ENCODE measurements at regions not wholly inside any gene's neighbourhood (a gene's known extent, or its start where the extent isn't known, plus 50 kb on each side); places are given as distances from the start of the nearest gene placed in this dataset.

DNA sequence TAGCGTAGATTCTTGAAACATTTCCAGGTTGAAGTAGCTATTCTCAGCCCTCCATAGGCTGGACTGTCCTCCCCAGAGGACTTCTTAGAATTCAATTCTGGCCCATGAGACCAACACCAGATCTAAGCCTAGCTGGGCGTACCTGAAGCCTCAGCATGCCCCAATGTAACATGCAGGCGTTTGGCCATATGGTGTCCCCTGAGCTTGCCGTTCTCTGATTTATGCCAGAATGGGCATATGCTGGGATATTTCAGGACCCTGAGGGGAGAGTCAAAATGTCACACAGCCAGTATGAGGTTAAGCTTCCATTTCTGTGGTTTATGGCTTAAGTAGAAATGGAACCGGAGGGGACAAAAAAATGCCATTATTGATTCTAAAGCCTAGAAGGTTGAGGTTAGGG lies 317.7 kb upstream of the OBI1 start:
- Histone ChIP-seq H4K20me1 (ENCODE audit: control insufficient read depth, insufficient read depth, low read depth, low read length) (no peaks in the 10 kb centered on the region), H3K4me1 (ENCODE audit: control insufficient read depth, low read length) (no peaks in the 10 kb centered on the region), H3K27me3 (ENCODE audit: control insufficient read depth, low read length) (no peaks in the 10 kb centered on the region)

DNA sequence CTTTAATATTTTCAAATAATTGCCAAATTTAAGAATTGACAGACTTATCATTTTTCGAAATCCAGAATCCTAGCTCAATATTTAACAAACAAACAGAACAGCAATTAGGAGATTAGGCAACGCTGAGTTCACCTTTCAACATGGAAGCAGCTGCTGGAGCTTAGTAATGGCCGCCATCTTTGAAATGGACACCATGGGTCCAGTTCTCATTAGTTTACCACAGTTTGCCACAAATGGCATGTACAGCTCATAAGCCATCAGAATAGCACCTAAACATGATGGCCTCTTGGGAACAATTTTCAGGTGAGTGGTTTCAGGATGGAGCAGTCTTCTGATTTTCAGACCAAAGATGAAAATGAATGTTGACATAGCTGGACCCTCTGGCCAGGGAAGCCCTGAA lies 313.6 kb upstream of the OBI1 start:
- TF ChIP-seq, protein P1, sequence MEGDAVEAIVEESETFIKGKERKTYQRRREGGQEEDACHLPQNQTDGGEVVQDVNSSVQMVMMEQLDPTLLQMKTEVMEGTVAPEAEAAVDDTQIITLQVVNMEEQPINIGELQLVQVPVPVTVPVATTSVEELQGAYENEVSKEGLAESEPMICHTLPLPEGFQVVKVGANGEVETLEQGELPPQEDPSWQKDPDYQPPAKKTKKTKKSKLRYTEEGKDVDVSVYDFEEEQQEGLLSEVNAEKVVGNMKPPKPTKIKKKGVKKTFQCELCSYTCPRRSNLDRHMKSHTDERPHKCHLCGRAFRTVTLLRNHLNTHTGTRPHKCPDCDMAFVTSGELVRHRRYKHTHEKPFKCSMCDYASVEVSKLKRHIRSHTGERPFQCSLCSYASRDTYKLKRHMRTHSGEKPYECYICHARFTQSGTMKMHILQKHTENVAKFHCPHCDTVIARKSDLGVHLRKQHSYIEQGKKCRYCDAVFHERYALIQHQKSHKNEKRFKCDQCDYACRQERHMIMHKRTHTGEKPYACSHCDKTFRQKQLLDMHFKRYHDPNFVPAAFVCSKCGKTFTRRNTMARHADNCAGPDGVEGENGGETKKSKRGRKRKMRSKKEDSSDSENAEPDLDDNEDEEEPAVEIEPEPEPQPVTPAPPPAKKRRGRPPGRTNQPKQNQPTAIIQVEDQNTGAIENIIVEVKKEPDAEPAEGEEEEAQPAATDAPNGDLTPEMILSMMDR (IDR thresholded peaks at IDR 0.05; ENCODE audit: low read depth, low read length, poor library complexity, severe bottlenecking) = no peak
- no peak for TF ChIP-seq EZH2phosphoT487 (IDR thresholded peaks at IDR 0.05; ENCODE audit: borderline replicate concordance, low read length)
- no peak overlapping the region for H3K4me3 ChIP-seq (ENCODE audit: low read length)
- H3K79me2 ChIP-seq (ENCODE audit: control insufficient read depth, low read length) = no peaks in the 10 kb centered on the region
- no peaks in the 10 kb centered on the region for H3K9me3 ChIP-seq (ENCODE audit: control insufficient read depth, insufficient read depth, low read length)
- no peaks in the 10 kb centered on the region for H4K20me1 ChIP-seq (ENCODE audit: control insufficient read depth, insufficient read depth, low read depth, low read length)
- no peaks in the 10 kb centered on the region for H3K36me3 ChIP-seq (ENCODE audit: control insufficient read depth, low read length)
- H3F3A ChIP-seq (ENCODE audit: control insufficient read depth, insufficient read depth) = no peaks in the 10 kb centered on the region
- no peaks in the 10 kb centered on the region for H3K9me2 ChIP-seq (replicated peaks; ENCODE audit: control insufficient read depth, low read length)
- no peak overlapping the region for H3K27ac ChIP-seq (ENCODE audit: low read depth, low read length)
- no peak overlapping the region for H3K4me2 ChIP-seq (ENCODE audit: low read length)
- no peaks in the 10 kb centered on the region for H3K27me3 ChIP-seq (ENCODE audit: control insufficient read depth, low read length)
- no peaks in the 10 kb centered on the region for H3K4me1 ChIP-seq (ENCODE audit: control insufficient read depth, low read length)

More for the DNA sequence above, 317.7 kb upstream of the OBI1 start:
- no peaks in the 10 kb centered on the region for H3F3A ChIP-seq (ENCODE audit: control insufficient read depth, insufficient read depth)
- no peak for TF ChIP-seq EZH2phosphoT487 (IDR thresholded peaks at IDR 0.05; ENCODE audit: borderline replicate concordance, low read length)
- TF ChIP-seq, protein P1 (IDR thresholded peaks at IDR 0.05; ENCODE audit: low read depth, low read length, poor library complexity, severe bottlenecking) = no peak
- H3K9me3 ChIP-seq (ENCODE audit: control insufficient read depth, insufficient read depth, low read length) = no peaks in the 10 kb centered on the region
- H3K9me2 ChIP-seq (replicated peaks; ENCODE audit: control insufficient read depth, low read length) = no peaks in the 10 kb centered on the region
- no peak overlapping the region for H3K4me3 ChIP-seq (ENCODE audit: low read length)
- H3K79me2 ChIP-seq (ENCODE audit: control insufficient read depth, low read length) = no peaks in the 10 kb centered on the region
- no peaks in the 10 kb centered on the region for H3K36me3 ChIP-seq (ENCODE audit: control insufficient read depth, low read length)
- H3K27ac ChIP-seq (ENCODE audit: low read depth, low read length) = no peak overlapping the region
- H3K4me2 ChIP-seq (ENCODE audit: low read length) = no peak overlapping the region

DNA sequence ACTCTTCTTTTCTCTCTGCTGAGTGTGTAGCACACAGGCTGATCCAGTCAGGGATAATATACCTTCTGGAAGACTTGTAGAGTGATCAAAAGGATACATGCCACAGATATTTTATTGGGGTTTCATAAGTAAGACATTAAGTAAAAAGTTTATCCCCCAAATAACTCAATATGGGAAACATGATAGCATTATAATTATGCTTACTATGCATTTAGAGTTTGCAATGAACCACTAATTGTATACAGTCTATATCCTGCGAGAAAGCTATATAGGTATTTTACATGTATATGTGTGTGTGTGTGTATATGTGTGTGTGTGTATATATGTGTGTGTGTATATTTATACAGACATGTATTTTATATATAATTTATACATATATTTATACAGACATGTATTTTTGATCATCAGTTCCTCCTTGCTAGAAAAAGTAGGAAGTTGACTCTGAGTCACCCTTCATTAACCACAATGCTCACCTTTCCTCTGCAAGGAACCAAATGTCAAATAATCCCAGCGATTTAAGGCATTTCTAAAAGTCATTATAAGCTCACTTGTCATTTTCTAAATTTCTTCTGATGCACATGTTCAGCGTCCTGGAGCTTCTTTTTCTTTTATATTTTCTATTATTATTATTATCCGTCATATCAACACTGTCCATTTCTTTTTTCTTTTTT lies 312.5 kb upstream of the OBI1 start:
- Histone ChIP-seq H3K27me3 (ENCODE audit: control insufficient read depth, low read length) (no peaks in the 10 kb centered on the region), H3K9me2 (replicated peaks; ENCODE audit: control insufficient read depth, low read length) (no peaks in the 10 kb centered on the region), H4K20me1 (ENCODE audit: control insufficient read depth, insufficient read depth, low read depth, low read length) (no peaks in the 10 kb centered on the region), H3K27ac (ENCODE audit: low read depth, low read length) (no peak overlapping the region), H3K9me3 (ENCODE audit: control insufficient read depth, insufficient read depth, low read length) (no peaks in the 10 kb centered on the region), H3K36me3 (ENCODE audit: control insufficient read depth, low read length) (no peaks in the 10 kb centered on the region), H3K4me1 (ENCODE audit: control insufficient read depth, low read length) (no peaks in the 10 kb centered on the region), H3F3A (ENCODE audit: control insufficient read depth, insufficient read depth) (no peaks in the 10 kb centered on the region), H3K4me3 (ENCODE audit: low read length) (no peak overlapping the region), H3K79me2 (ENCODE audit: control insufficient read depth, low read length) (no peaks in the 10 kb centered on the region), H3K4me2 (ENCODE audit: low read length) (no peak overlapping the region)
- no peak for TF ChIP-seq EZH2phosphoT487 (IDR thresholded peaks at IDR 0.05; ENCODE audit: borderline replicate concordance, low read length)
- TF ChIP-seq, protein P1 (IDR thresholded peaks at IDR 0.05; ENCODE audit: low read depth, low read length, poor library complexity, severe bottlenecking) = no peak
